RPMI7951 (cell line): ENCODE measurements at regions not wholly inside any gene's neighbourhood (a gene's known extent, or its start where the extent isn't known, plus 50 kb on each side); places are given as distances from the start of the nearest gene placed in this dataset.
A peak's percentile ranks its signal among the peaks of the same experiment; 100 is the strongest.

Experiments used
- DNase-seq: peaks from one replicate; pipeline ENCODE4 v3.0.0-alpha.2; 2012; ENCODE audit warnings: low read depth

- peak; percentile 24 for DNase-seq
Measured at GRCh38 chr6:81241126-81242041, 511.1 kb downstream of the TENT5A start.

- no peak for DNase-seq
Measured at GRCh38 chr6:81238390-81238789, 514.1 kb downstream of the TENT5A start.

GRCh38 chr6:81237226-81237625, 515.3 kb downstream of the TENT5A start:
- DNase-seq: no peak

DNA sequence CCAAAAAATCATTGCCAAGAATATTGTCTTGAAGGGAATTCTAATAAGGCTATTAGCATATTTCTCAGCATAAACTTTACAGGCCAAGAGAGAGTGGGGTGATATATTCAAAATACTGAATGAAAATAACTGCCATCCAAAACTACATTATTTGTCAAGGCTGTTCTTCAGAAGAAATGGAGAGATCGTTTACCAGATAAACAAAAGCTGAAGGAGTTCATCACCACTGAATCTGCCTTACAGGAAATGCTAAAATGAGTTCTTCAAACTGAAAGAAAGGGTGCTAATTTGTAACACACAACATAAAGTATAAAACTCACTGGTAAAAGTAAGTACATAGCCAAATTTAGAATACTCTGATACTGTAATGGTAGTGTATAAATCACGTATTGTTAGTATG, 517.0 kb downstream of the TENT5A start:
- no peak for DNase-seq

DNA sequence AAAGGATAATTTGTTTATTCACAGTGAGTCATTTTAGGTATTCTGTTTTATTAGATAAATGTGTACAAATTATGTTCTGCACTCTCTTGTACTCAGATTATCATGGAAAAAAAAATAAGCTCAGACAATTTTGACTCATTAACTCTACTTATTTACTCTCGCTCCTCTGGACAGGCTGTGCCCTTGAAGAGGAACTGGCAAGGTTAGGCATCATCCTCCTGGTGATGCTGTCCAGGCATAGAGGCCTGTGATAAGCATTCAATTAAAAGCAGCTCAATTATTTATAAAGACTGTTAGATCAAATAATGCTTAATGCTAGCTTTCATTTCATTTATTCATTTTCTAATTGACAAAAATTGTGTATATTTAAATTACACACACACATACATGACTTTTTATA, 518.5 kb downstream of the TENT5A start:
- DNase-seq: no peak

GRCh38 chr6:81228912-81229555, 523.4 kb downstream of the TENT5A start:
- no peak for DNase-seq

- no peak for DNase-seq
Measured at GRCh38 chr6:81226957-81227356, 525.5 kb downstream of the TENT5A start.

GRCh38 chr6:81216668-81217067, 535.8 kb downstream of the TENT5A start:
- DNase-seq: no peak

DNA sequence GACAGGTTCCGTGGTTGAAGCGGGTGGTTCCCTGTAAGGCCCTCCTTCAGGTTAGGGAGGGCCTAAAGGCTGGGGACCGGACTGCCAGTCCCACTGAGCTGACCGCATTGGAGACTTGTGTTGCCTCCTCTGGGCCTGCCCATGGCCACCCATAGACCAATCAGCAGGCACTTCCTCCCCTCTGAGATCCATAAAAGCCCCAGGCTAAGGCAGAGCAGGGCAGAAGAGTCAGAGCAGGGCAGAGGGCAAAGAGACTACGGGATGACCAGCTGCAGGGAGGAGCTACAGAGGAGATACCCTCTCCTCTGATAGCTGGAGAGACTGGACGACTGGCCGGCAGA, 537.4 kb downstream of the TENT5A start:
- DNase-seq: no peak

DNA sequence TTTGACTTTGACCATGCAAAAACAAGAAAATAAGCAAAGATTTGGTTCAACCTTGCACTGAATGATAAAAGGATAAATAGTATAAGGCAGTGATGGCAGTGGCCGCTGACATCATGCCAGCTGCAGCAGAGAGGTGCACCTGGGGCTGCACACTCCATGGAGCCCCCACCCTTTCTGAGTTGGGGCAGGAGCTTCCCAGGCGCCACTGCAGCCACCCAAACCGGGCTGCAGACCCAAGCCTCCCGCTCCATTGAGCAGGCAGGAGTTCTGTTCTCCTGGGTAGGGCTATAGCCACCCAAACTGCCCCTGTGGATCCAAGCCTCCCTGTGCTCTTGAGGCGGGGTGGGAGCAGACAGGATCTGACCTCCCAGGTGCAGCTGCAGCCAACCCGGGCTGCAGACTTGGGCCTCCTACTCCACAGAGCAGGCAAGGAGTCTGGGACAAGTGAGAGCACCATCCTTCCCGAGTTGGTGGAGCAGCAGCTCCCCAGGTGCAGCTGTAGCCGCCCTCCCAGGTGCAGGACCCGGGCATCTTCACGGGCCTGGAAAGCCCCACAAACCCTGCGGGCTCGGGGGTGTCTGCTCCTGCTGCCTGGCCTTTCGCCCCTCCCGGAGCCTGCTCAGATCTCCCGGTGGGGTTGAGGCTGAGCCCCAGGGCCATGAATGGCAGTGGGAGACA, 537.9 kb downstream of the TENT5A start:
- no peak for DNase-seq

DNA sequence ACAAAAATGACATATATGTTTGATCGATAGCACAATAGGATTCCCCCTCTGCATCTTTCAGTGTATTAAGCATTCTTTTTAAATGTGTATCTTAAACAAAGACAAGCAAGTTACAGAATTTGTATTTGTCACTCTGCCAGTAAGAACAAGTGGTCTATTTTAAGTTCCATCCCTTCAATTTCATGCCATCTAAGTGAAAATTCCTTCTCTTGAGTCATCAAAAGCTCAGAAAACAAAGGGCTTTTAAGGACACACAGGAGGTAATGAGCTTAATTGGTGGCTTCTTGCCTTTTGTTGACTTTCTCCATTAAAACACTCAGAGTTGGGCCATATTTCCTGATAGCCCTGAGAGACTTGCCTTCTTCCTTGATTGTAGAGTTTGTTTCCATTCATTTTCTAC, 547.8 kb downstream of the TENT5A start:
- DNase-seq: peak; percentile 30

DNA sequence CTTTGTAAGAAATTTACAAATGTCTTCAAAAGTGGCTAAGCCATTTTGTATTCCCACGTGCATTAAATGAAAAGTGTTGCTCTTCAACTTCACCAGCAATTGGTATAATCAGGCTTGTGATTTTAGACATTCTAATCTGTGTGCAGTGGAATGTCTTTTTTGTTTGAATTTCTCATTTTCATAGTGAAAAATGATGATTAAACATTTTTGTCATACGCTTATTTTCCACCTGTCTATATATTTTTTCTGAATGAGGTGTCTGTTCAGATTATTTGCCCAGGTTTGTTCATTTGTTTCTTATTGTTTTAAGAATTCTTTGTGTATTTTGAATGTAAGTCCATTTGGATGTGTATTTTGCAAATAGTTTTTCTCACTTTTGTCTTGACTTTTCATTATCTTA, 558.1 kb downstream of the TENT5A start:
- DNase-seq: no peak

- DNase-seq: peak; percentile 8
Measured at GRCh38 chr6:81172056-81172740, 580.3 kb downstream of the TENT5A start.

DNA sequence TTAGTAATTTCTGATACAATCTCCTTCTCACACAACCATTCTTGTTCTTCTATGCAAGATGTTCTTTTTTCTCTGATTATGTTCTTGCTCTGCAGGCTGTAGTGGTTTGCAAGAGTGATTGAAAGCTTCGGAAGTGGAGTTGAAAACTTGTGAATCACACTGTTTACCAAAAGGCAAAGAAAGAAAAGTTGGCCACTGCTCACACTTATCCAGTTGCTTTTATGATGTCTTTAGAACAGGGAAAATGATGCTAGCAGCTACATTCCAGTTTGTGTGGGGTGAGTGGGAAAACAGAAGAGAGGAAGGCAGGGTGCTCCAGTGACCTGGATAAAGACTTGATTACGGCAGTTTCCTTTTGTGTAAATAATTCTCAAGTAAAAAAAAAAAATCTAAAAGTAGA, 583.3 kb downstream of the TENT5A start:
- no peak for DNase-seq

DNA sequence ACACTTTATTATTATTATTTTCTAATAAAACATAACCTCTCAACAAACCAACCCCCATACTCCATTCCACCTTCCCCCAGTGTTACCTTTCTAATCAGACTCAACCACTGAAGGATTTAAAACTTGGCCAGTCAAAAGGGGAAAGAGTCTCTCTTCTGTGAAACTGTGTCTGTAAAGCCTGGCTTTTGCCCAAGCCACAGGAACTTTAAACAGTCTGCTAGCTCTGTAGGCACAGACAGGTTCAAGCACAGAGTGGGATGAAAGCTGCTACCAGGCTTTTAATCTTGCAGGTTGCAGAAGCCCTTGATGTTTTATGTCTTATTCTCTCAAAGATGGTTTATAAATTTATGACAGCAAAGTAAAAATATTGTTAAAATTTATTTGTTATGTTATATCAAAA, 585.7 kb downstream of the TENT5A start:
- peak; percentile 1 for DNase-seq

DNA sequence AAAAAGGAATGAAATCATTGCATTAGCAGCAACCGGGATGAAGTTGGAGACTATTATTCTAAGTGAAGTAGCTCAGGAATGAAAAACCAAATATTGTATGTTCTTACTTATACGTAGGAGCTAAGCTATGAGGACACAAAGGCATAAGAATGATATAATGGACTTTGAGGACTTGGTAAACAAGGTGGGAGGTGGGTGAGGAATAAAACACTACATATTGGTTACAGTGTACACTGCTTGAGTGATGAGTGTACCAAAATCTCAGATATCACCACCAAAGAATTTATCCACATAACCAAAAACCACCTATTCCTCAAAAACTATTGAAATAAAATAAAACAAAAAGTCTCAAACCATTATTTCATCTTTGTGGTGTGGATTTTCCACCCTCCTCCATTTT, 593.5 kb downstream of the TENT5A start:
- DNase-seq: no peak

- no peak for DNase-seq
Measured at GRCh38 chr6:81148751-81149150, 603.7 kb downstream of the TENT5A start.

GRCh38 chr6:81145506-81145905, 607.0 kb downstream of the TENT5A start:
- DNase-seq: no peak

DNA sequence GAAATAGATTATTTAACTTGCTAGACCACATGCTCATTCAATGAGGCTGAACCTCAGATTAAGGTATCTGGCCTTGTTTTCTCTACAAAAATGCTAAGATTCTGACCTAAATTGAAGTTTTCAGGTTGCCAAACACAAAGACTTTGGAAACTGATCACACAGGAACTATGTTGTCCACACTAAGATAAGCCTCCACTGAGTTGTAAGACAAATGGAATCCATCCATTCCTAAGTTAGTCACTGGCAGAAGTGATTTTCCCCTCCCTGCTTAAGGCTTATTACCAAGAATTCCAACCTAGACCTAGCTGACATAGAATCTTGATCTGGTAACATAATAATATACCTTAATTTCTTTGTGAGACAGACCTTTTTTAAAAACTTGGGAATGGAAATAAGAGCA, 608.1 kb downstream of the TENT5A start:
- no peak for DNase-seq

- DNase-seq: no peak
Measured at GRCh38 chr6:81138236-81138635, 614.2 kb downstream of the TENT5A start.

GRCh38 chr6:81130969-81131368, 621.5 kb downstream of the TENT5A start:
- DNase-seq: no peak

GRCh38 chr6:81130061-81130460, 622.4 kb downstream of the TENT5A start:
- DNase-seq: no peak
